ENCODE measurements at regions not wholly inside any gene's neighbourhood (a gene's known extent, or its start where the extent isn't known, plus 50 kb on each side); places are given as distances from the start of the nearest gene placed in this dataset.

- DNase-seq (ENCODE audit: low read depth): no peak
Observed at GRCh38 chr4:30875658-30876269, 155.6 kb downstream of the PCDH7 start.

DNA sequence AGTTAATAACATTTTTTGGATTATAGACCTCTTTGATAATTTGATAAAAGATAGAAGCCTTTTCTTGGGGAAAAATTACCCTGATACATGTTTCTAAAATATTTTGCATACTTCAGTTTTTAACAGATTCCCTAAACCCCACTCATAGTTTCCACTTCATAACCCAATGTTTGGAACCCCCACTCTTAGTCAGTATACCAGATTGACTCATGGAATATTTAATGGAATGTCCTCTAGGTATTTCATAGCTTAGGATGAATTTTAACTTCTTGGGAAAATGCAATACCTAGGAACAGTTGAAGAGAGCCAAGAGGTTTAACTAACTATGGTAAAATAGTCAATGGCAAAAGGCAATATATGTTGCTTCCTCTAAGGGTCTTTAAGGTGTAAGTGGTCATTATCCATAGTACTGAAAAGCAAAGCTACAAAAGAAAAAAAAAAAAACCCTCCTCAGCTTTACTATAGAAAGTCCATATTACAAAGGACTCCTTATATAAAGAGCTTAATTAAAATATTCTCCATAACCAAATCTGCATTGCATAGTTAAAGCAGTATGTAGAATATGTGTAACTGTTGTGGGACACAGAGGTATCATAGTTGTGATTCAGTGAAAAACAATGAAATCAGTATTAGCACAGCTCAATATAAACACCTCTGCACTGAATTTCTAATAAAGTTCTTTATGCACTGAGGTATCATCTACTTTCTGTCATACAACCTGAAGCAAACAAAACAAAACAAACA, 159.9 kb downstream of the PCDH7 start:
- no peak for DNase-seq (ENCODE audit: low read depth)

DNA sequence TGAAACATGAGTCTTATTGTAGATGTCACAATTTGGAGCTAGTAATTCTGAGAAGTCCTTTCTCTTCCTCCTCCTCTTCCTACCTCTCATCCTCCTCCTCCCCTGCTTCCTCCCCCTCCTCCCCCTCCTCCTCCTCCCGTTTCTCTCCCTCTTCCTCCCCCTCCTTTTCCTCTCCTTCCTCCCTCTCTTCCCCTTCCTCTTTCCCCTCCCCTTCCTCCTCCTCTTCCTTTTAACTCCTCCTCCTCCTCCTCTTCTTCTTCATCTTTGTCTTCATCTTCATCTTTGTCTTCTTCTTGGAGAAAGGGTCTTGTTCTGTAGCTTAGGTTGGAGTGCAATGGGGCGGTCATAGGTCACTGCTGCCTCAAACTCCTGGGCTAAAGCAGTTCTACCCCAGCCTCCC, 161.8 kb downstream of the PCDH7 start:
- no peak for DNase-seq (ENCODE audit: low read depth)

DNA sequence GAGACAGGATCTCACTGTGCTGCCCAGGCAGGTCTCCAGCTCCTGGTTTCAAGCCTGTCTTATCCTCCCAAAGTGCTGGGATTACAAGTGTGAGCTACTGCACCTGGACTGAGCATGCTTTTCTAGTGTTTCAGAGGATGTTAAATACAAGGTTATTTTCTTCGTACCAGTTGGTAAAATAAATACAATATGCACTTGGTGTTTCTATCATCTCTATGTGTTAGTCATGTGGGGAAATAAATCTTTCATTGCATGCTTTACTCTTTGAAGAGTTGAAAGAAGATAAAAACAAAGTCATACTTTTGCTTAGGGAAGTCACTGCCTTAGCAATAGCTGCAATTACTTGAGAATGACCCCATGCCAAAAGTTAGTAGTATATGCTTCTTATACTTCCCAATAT, 162.3 kb downstream of the PCDH7 start:
- DNase-seq (ENCODE audit: low read depth): no peak

GRCh38 chr4:30882995-30883675, 163.0 kb downstream of the PCDH7 start:
- DNase-seq (ENCODE audit: low read depth): no peak

DNA sequence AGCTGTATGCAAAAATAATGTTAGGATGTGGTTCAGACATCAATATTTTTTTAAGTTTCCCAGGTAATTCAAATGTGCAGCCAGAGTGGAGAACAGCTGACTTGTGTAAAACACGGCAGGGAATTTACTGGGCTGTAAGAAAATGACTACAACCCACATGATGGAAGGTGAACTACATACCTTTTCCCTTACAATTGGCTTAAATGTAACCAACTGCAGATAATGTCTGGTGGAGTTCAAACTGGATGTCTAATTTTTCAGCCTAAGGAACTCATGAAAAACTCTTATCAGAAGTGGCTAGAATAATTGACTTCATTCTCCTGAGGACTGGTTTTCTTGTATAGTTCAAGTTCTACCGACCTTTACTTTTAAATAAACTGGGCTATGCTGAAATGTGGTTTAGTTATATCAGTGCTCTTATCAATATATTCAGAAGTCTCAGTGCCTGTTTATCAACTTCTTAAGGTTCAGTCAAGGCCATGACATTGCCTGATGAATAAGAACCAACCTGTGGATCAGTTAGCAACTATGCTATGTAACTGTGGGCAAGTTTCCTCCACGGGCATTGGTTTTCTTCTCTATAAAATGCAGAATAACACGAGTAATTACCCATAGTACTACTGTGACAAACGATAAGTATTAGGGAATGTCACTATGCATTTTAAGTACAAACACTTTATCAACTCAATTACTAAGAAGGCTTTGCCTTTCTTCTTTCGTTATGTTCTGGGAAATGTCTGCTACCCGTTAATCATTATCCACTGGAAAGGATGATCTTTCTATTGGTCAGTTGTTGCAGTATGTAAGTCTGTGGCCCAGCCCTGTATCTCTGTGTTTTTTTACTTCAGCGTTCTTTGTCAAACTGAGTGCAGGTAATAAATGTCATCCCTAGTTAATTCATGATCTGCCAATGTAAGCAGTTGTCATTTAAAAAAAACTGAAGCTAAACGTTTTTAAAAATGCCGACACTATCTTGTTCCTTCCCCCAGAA, 181.6 kb downstream of the PCDH7 start:
- DNase-seq (ENCODE audit: low read depth): no peak

GRCh38 chr4:30903502-30904214, 183.5 kb downstream of the PCDH7 start:
- DNase-seq (ENCODE audit: low read depth): no peak

- DNase-seq (ENCODE audit: low read depth): no peak
Observed at GRCh38 chr4:30904215-30904555, 184.0 kb downstream of the PCDH7 start.

GRCh38 chr4:30904588-30904987, 184.4 kb downstream of the PCDH7 start:
- DNase-seq (ENCODE audit: low read depth): no peak

- DNase-seq (ENCODE audit: low read depth): no peak
Observed at GRCh38 chr4:30912098-30912714, 192.0 kb downstream of the PCDH7 start.

DNA sequence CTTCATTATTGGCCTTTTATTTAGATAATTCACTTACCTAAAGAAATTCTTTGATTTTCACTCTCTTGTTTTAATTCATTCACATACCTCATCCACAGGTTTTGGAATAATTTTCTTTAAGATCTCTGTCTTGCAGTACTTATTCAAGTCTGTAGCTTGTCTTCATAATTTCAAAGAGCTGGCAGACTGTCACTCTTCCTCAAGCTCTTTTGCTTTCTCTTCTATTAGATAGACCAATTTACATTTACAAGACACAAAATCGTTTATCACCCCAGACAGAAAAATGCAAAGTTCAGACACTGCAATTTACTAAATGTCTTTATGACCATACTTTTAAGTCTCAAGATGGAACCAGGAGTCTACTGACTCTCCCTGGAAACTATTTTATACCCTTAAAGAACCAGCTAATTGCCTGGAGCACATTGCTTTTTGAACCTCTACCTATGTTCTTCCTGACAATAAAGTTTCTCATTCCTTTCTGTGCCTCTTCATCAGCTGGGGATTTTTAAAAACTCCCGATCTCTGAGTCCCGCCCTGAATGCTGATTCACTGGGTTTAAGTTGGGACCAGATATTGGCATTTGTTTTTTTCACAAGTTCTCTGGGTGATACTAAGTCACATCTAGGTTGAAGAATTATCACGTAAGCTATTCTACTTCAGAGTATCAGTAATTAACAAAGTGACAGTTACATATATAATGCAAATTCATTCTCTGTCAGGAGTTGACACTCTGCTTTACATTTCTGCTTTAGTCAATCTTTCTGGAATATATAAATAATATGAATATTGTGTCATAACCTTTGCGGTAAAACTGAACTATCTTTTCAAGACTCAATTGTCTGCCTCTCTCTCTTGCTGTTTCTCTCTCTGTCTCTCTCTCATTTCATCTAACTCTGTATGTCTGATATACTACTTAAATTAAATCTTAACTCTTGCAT, 196.4 kb downstream of the PCDH7 start:
- no peak for DNase-seq (ENCODE audit: low read depth)

- DNase-seq (ENCODE audit: low read depth): no peak
Observed at GRCh38 chr4:30917946-30918345, 197.8 kb downstream of the PCDH7 start.

GRCh38 chr4:30919458-30919857, 199.3 kb downstream of the PCDH7 start:
- no peak for DNase-seq (ENCODE audit: low read depth)

DNA sequence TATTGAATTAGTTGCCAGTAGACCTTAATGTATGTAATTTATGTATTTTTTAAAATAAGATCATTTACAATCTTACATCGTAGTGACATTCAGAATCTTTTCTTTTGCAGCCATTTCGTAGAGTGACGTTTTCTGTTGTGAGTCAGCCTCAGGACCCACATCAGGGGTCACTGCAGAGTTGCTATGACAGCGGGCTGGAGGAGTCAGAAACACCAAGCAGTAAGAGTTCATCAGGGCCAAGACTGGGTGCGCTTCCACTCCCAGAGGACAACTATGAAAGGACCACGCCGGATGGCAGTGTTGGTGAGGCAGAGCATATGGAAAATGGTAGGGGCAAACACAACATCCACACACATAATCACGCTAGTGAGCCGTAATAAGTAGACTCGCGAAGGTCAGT, 199.9 kb downstream of the PCDH7 start:
- DNase-seq (ENCODE audit: low read depth): no peak

GRCh38 chr4:30922625-30923024, 202.5 kb downstream of the PCDH7 start:
- no peak for DNase-seq (ENCODE audit: low read depth)

GRCh38 chr4:30924495-30924894, 204.3 kb downstream of the PCDH7 start:
- DNase-seq (ENCODE audit: low read depth): no peak

DNA sequence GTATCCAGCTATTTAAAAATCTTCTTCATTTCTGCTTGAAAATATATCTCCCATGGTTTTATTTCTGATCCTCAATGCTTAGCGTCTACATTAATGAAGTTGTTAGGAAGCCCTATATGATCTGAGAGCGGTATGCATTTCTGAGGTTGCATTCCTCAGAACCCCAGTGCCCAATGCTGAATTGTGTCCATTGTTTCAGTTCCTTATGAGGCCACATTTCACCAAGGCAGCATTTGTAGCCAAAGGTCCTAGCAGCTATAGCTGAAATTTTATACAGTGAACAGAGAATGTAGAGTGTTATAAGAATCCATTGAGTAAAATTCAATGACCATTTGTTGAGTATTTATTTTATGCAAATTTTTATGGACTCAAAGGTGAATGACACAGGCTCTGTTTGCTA, 209.5 kb downstream of the PCDH7 start:
- no peak for DNase-seq (ENCODE audit: low read depth)

DNA sequence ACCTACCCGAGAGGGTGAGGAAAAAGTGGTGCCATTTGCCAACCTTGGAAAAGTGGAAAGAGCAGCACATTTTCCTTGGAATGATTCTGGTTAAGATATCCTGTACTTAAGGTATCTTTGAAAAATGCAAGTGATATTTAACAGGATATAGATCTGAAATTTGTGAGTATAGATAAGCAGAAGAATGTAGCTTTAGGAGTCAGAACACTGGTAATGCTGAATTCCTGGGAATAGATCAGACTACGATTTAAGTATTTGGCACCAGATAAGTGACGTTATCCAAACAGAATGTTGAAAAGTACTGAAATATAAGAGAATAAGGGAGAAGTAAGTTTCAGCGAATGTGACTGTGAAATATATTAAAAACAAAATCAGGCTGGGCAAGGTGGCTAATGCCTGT, 210.1 kb downstream of the PCDH7 start:
- no peak for DNase-seq (ENCODE audit: low read depth)

GRCh38 chr4:30932581-30932980, 212.4 kb downstream of the PCDH7 start:
- DNase-seq (ENCODE audit: low read depth): no peak

GRCh38 chr4:30939069-30939468, 218.9 kb downstream of the PCDH7 start:
- DNase-seq (ENCODE audit: low read depth): no peak

Data from activated T-cell treated with anti-CD3 and anti-CD28 coated beads for 48 hours (primary cell).